Stimulated activated CD8-positive, alpha-beta memory T cell treated with anti-CD3 and anti-CD28 coated beads, Interleukin-15, amount 100 ng/mL, for 24 hours (primary cell): ENCODE measurements at regions not wholly inside any gene's neighbourhood (a gene's known extent, or its start where the extent isn't known, plus 50 kb on each side); places are given as distances from the start of the nearest gene placed in this dataset.

ENCODE experiments used
- DNase-seq: peaks from one replicate; pipeline ENCODE4 v3.0.0-alpha.2; 2020; ENCODE audit warnings: low read depth

- no peak for DNase-seq
These were observed 1009.8 kb downstream of the TUSC7 start for GRCh38 chr3:117719316-117719926.

- DNase-seq: no peak
These were observed 1012.3 kb downstream of the TUSC7 start for GRCh38 chr3:117721866-117722265.

- DNase-seq: no peak
These were observed 1013.3 kb downstream of the TUSC7 start for GRCh38 chr3:117722856-117723255.

- no peak for DNase-seq
These were observed 1014.2 kb downstream of the TUSC7 start for GRCh38 chr3:117723825-117724224.

- no peak for DNase-seq
These were observed 1015.7 kb downstream of the TUSC7 start for GRCh38 chr3:117725314-117725713.

- no peak for DNase-seq
These were observed 1017.2 kb downstream of the TUSC7 start for GRCh38 chr3:117726776-117727175.

- no peak for DNase-seq
These were observed 1018.6 kb downstream of the TUSC7 start for GRCh38 chr3:117728226-117728625.

- DNase-seq: no peak
These were observed 1024.9 kb downstream of the TUSC7 start for GRCh38 chr3:117734496-117734895.

GRCh38 chr3:117735481-117736101, 1026.0 kb downstream of the TUSC7 start:
- DNase-seq: no peak

GRCh38 chr3:117736846-117737245, 1027.3 kb downstream of the TUSC7 start:
- no peak for DNase-seq

- no peak for DNase-seq
These were observed 1034.4 kb downstream of the TUSC7 start for GRCh38 chr3:117743993-117744392.

GRCh38 chr3:117744935-117745334, 1035.4 kb downstream of the TUSC7 start:
- no peak for DNase-seq

- no peak for DNase-seq
These were observed 1035.9 kb downstream of the TUSC7 start for GRCh38 chr3:117745516-117745915.

GRCh38 chr3:117746066-117746465, 1036.5 kb downstream of the TUSC7 start:
- DNase-seq: no peak

- DNase-seq: no peak
These were observed 1038.6 kb downstream of the TUSC7 start for GRCh38 chr3:117748131-117748530.

- DNase-seq: no peak
These were observed 1041.2 kb downstream of the TUSC7 start for GRCh38 chr3:117750674-117751269.

- DNase-seq: no peak
These were observed 1042.1 kb downstream of the TUSC7 start for GRCh38 chr3:117751651-117752050.

GRCh38 chr3:117752984-117753717, 1043.6 kb downstream of the TUSC7 start:
- no peak for DNase-seq

- DNase-seq: no peak
These were observed 1044.5 kb downstream of the TUSC7 start for GRCh38 chr3:117754058-117754457.

GRCh38 chr3:117754841-117755240, 1045.3 kb downstream of the TUSC7 start:
- no peak for DNase-seq

- no peak for DNase-seq
These were observed 1047.0 kb downstream of the TUSC7 start for GRCh38 chr3:117756563-117756962.

GRCh38 chr3:117761703-117762620, 1052.4 kb downstream of the TUSC7 start:
- no peak for DNase-seq
